Skeletal muscle tissue (tissue), 3 donors: ENCODE measurements at regions not wholly inside any gene's neighbourhood (a gene's known extent, or its start where the extent isn't known, plus 50 kb on each side); places are given as distances from the start of the nearest gene placed in this dataset.

ENCODE experiments used
- H3K27ac ChIP-seq: one replicate; pipeline ENCODE4 v1.7.0; 2013; ENCODE audit warnings: mild to moderate bottlenecking, low read depth, low read length, inconsistent platforms
- H3K27me3 ChIP-seq, 3 donors: one replicate each; pipeline ENCODE4 v1.7.0; 2013; ENCODE audit warnings: low read length in 3 of 3; ENCODE audit not compliant: control insufficient read depth in 3 of 3, insufficient read depth in 3 of 3
- H3K36me3 ChIP-seq, 3 donors: one replicate each; pipeline ENCODE4 v1.7.0; 2013; ENCODE audit warnings: low read length in 3 of 3; ENCODE audit not compliant: control insufficient read depth in 3 of 3, insufficient read depth in 3 of 3
- H3K4me1 ChIP-seq, 3 donors: one replicate each; pipeline ENCODE4 v1.7.0; 2013; ENCODE audit warnings: low read length in 3 of 3, mild to moderate bottlenecking in 3 of 3; ENCODE audit not compliant: control insufficient read depth in 3 of 3, insufficient read depth in 3 of 3
- H3K4me3 ChIP-seq, 3 donors: one replicate each; pipeline ENCODE4 v1.7.0; 2013; ENCODE audit warnings: low read length in 3 of 3
- H3K9ac ChIP-seq, 3 donors: one replicate each; pipeline ENCODE4 v1.7.0; 2013; ENCODE audit warnings: low read length in 3 of 3, mild to moderate bottlenecking in 3 of 3, moderate library complexity in 2 of 3, low read depth in 1 of 3
- H3K9me3 ChIP-seq, 3 donors: one replicate each; pipeline ENCODE4 v1.7.0; 2013; ENCODE audit warnings: low read length in 3 of 3; ENCODE audit not compliant: control insufficient read depth in 3 of 3
- donor health status: Osteomylitis.

GRCh38 chr5:116354699-116355098 is 219.9 kb downstream of the SEMA6A start:
- H3K27me3 ChIP-seq = no peaks in the 10 kb centered on the region

GRCh38 chr5:116347657-116348056 is 227.0 kb downstream of the SEMA6A start:
- Histone ChIP-seq H3K4me1 (peaks cover 0 to 4% (median 0%) of the 10 kb centered on the region in 3 donors), H3K4me3 (no peak overlapping the region), H3K27me3 (no peaks in the 10 kb centered on the region), H3K36me3 (peaks cover 0 to 4% (median 4%) of the 10 kb centered on the region in 3 donors), H3K27ac (no peak overlapping the region), H3K9ac (no peak overlapping the region), H3K9me3 (no peaks in the 10 kb centered on the region)

More at GRCh38 chr5:116354699-116355098, 219.9 kb downstream of the SEMA6A start:
- Histone ChIP-seq H3K4me3 (no peak overlapping the region), H3K4me1 (peaks cover 5 to 12% (median 10%) of the 10 kb centered on the region in 3 donors), H3K36me3 (peaks cover 0 to 4% (median 4%) of the 10 kb centered on the region in 3 donors), H3K9me3 (no peaks in the 10 kb centered on the region), H3K27ac (no peak overlapping the region), H3K9ac (no peak overlapping the region)

- Histone ChIP-seq H3K27me3 (no peaks in the 10 kb centered on the region), H3K4me1 (peaks cover 0 to 4% (median 0%) of the 10 kb centered on the region in 3 donors), H3K9me3 (no peaks in the 10 kb centered on the region), H3K9ac (no peak overlapping the region), H3K36me3 (no peaks in the 10 kb centered on the region), H3K27ac (no peak overlapping the region), H3K4me3 (no peak overlapping the region)
These were observed 230.7 kb downstream of the SEMA6A start for GRCh38 chr5:116343961-116344360.
